GM12874 (cell line): ENCODE measurements at regions not wholly inside any gene's neighbourhood (a gene's known extent, or its start where the extent isn't known, plus 50 kb on each side); places are given as distances from the start of the nearest gene placed in this dataset.

Experiments used
- CTCF ChIP-seq: IDR thresholded peaks from 2 replicates; pipeline ENCODE4 v1.5.1; 2011; ENCODE audit warnings: low read depth, mild to moderate bottlenecking, control low read depth, low read length, moderate library complexity; ENCODE audit not compliant: insufficient read depth

- no peak for TF ChIP-seq CTCF
Observed at GRCh38 chr13:64546371-64546770, 2683.8 kb downstream of the PCDH9 start.

- TF ChIP-seq CTCF = no peak
Observed at GRCh38 chr13:64540976-64541375, 2689.2 kb downstream of the PCDH9 start.

- no peak for TF ChIP-seq CTCF
Observed at GRCh38 chr13:64540468-64540867, 2689.7 kb downstream of the PCDH9 start.

GRCh38 chr13:64538711-64539110 is 2691.4 kb downstream of the PCDH9 start:
- no peak for TF ChIP-seq CTCF

- no peak for TF ChIP-seq CTCF
Observed at GRCh38 chr13:64534302-64534701, 2695.8 kb downstream of the PCDH9 start.

- TF ChIP-seq CTCF = no peak
Observed at GRCh38 chr13:64531400-64531799, 2698.7 kb downstream of the PCDH9 start.

GRCh38 chr13:64529874-64530485 is 2700.2 kb downstream of the PCDH9 start:
- peak; percentile 53 for TF ChIP-seq CTCF
